Activated CD8-positive, alpha-beta T cell treated with anti-CD3 and anti-CD28 coated beads, Interleukin-2, amount 10 ng/mL, durations not matched to agents 7 days and 5 days (primary cell): ENCODE measurements at regions not wholly inside any gene's neighbourhood (a gene's known extent, or its start where the extent isn't known, plus 50 kb on each side); places are given as distances from the start of the nearest gene placed in this dataset.
"Not testable (repeated sequence)": the region's sequence is repeated elsewhere in the genome, so short reads cannot be mapped to it uniquely, and the experiment has no call there.

ENCODE experiments used
- ATAC-seq: fragments of 150-1000 bp; cut with Tn5 transposase; one replicate; pipeline ENCODE4 v1.10.0; 2021; ENCODE audit warnings: moderate library complexity
- CTCF ChIA-PET: fragments of 350-600 bp; sonication (Branson Sonifier 250); formaldehyde crosslinking; loops from one replicate; lab custom pipeline; 2021; ENCODE audit warnings: antibody characterized with exemption; lab: Charles Lee
- POLR2A ChIA-PET: fragments of 350-600 bp; sonication (Branson Sonifier 250); formaldehyde crosslinking; loops from one replicate; lab custom pipeline; 2021; ENCODE audit warnings: antibody characterized with exemption; lab: Charles Lee
- DNase-seq: peaks from one replicate; pipeline ENCODE4 v3.0.0-alpha.2; 2020
- H3K27ac Mint-ChIP-seq: one replicate; pipeline ENCODE4 v1.8.0; 2021; ENCODE audit warnings: mild to moderate bottlenecking, mixed read lengths
- H3K27me3 Mint-ChIP-seq: one replicate; pipeline ENCODE4 v1.8.0; 2021; ENCODE audit warnings: low read depth, mixed read lengths
- H3K36me3 Mint-ChIP-seq: one replicate; pipeline ENCODE4 v1.8.0; 2021; ENCODE audit warnings: low read depth, mixed read lengths
- H3K4me1 Mint-ChIP-seq: one replicate; pipeline ENCODE4 v1.8.0; 2021; ENCODE audit warnings: low read depth, mixed read lengths
- H3K4me3 Mint-ChIP-seq: one replicate; pipeline ENCODE4 v1.8.0; 2021; ENCODE audit warnings: mild to moderate bottlenecking, mixed read lengths
- H3K9me3 Mint-ChIP-seq: one replicate; pipeline ENCODE4 v1.8.0; 2022; ENCODE audit warnings: mixed read lengths; ENCODE audit not compliant: insufficient read depth

DNA sequence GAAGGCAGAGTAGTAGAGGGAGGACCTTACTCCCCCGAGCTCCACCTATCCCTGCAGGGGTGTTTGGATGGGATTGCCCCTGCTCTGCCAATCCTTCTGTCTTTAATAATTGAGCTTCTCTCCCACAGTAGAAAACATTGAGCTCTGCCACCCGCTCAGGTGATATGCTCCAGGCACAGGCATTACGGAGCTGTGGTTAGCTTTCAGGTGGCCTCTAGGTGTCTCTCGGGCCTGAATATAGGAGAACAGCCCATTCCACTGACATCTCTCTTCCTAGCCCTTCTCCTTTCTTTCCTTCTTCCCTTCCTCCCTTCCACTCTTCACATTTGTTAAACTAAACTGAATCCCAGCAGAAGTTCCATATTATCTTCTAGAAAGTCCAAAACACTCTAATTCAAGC lies 203.4 kb downstream of the SYK start:
- ChIA-PET CTCF (no interaction called here), POLR2A (no interaction called here)
- peaks cover 5% of the 10 kb centered on the region for H3K27me3 Mint-ChIP-seq
- H3K4me3 Mint-ChIP-seq, result no peak overlapping the region
- no peak overlapping the region for H3K27ac Mint-ChIP-seq
- H3K36me3 Mint-ChIP-seq, result no peaks in the 10 kb centered on the region
- DNase-seq, result no peak
- no peaks in the 10 kb centered on the region for H3K4me1 Mint-ChIP-seq
- H3K9me3 Mint-ChIP-seq, result no peaks in the 10 kb centered on the region
- no peak for ATAC-seq

GRCh38 chr9:91006046-91006445 lies 204.4 kb downstream of the SYK start:
- H3K36me3 Mint-ChIP-seq, result no peaks in the 10 kb centered on the region

DNA sequence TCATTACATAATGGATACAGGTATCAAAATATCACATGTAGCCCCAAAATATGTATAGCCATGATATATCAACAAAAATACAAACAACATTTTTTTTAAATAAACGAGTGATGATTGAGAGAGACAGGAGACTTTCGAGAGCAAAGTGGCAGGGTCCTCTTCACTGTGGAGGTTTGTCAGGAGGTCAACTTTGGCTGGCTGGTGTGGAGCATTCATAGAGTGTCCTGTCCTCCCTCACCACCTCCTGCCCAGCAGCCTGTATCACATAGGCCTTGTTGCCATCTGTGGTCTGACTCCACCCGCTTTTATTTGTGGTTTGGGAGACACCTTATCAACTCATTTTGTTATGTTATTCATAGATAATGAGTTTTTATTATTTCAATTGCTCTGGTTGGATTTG lies 206.9 kb downstream of the SYK start:
- ChIA-PET POLR2A (no interaction called here), CTCF (no interaction called here)
- DNase-seq (no peak), ATAC-seq (no peak)
- Mint-ChIP-seq H3K36me3 (no peaks in the 10 kb centered on the region), H3K4me1 (peaks cover 2% of the 10 kb centered on the region), H3K4me3 (no peak overlapping the region), H3K9me3 (peaks cover 8% of the 10 kb centered on the region), H3K27ac (no peak overlapping the region), H3K27me3 (peaks cover 5% of the 10 kb centered on the region)

More at GRCh38 chr9:91006046-91006445, 204.4 kb downstream of the SYK start:
- ATAC-seq, result no peak
- H3K9me3 Mint-ChIP-seq, result no peaks in the 10 kb centered on the region
- CTCF ChIA-PET, result no interaction called here
- H3K4me1 Mint-ChIP-seq, result no peaks in the 10 kb centered on the region
- H3K27me3 Mint-ChIP-seq, result peaks cover 5% of the 10 kb centered on the region
- no peak for DNase-seq
- no peak overlapping the region for H3K4me3 Mint-ChIP-seq
- H3K27ac Mint-ChIP-seq, result no peak overlapping the region
- POLR2A ChIA-PET, result no interaction called here

DNA sequence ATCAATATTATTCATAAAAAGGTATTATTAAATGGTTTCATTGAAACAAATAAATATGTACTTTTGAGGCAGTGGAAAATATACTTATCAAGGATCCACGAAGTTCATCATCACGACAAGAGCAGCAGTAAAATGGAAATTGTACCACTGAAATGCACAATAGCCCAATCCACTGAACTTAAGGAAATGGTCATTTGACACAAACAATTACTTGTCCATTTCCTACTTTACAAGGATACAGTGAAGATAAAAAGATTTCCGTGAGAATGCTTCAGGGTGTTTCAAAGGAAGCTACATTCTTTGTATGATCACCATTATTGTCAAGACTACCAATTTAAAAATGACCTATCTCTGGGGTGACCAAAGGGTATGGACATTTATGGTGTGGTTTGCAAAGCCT lies 210.3 kb downstream of the SYK start:
- Mint-ChIP-seq H3K9me3 (peaks cover 8% of the 10 kb centered on the region), H3K36me3 (peaks cover 2% of the 10 kb centered on the region), H3K27me3 (peaks cover 14% of the 10 kb centered on the region), H3K4me3 (no peak overlapping the region), H3K4me1 (peaks cover 2% of the 10 kb centered on the region), H3K27ac (no peak overlapping the region)
- no peak for ATAC-seq
- DNase-seq, result no peak
- CTCF ChIA-PET, result interaction anchor here (0.5 kb wide), 1 partner anchor 250 kb away, joined by 3 read pairs; no protein-coding TSS in a partner anchor
- POLR2A ChIA-PET, result no interaction called here

DNA sequence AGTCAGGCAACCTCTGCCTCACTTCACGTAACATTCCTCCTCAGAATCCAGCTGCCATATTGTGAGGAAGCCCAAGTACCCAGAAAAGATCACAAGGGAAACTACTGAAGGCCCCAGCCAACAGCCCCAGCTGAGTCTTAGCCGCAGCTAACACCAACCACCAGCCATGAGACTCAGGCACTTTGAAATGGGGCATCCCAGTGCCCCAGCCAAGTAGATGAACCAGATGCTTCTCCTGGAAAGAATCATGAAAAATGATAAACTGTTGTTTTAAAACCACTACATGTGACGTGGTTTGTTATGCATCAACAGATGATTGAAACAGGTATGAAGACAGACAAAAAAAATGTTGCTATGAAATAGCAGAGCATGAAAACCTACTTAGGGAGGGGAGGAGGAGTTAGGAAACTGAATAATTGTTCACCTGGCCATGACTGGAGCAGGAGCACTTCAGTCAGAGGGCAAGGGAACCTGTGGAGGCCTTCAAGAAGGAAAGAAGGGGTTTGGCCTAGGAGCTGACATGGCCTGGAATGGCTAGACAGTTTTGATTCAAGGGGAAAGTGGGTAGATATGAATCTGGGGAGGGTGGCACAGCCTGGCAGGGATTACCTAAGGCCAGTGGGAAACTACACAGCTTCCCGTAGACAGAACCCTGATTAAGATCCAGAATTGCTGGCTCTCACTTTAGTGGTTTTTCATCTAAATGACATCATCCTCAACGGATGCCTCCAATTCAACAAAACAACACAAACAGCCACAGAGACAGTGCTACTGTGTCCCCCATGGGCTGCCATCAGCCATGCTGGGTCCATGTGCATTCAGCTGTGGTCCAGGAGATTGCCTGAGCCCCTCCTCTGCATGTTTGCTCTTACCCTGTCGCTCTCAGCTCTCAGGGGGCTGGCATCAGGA lies 211.6 kb downstream of the SYK start:
- DNase-seq (no peak), ATAC-seq (no peak)
- Mint-ChIP-seq H3K4me3 (no peak overlapping the region), H3K4me1 (peaks cover 2% of the 10 kb centered on the region), H3K27ac (no peak overlapping the region), H3K9me3 (peaks cover 8% of the 10 kb centered on the region), H3K27me3 (peaks cover 9% of the 10 kb centered on the region), H3K36me3 (peaks cover 2% of the 10 kb centered on the region)
- POLR2A ChIA-PET, result no interaction called here
- CTCF ChIA-PET, result interaction anchor here (1.2 kb wide), 1 partner anchor 98 kb away, joined by 3 read pairs; no protein-coding TSS in a partner anchor

GRCh38 chr9:91017245-91017644 lies 215.6 kb downstream of the SYK start:
- Mint-ChIP-seq H3K4me3 (no peak overlapping the region), H3K36me3 (peaks cover 8% of the 10 kb centered on the region), H3K4me1 (peaks cover 4% of the 10 kb centered on the region), H3K9me3 (peaks cover 26% of the 10 kb centered on the region), H3K27ac (no peak overlapping the region), H3K27me3 (peaks cover 31% of the 10 kb centered on the region)
- DNase-seq (no peak), ATAC-seq (no peak)
- CTCF ChIA-PET, result no interaction called here
- POLR2A ChIA-PET, result no interaction called here

DNA sequence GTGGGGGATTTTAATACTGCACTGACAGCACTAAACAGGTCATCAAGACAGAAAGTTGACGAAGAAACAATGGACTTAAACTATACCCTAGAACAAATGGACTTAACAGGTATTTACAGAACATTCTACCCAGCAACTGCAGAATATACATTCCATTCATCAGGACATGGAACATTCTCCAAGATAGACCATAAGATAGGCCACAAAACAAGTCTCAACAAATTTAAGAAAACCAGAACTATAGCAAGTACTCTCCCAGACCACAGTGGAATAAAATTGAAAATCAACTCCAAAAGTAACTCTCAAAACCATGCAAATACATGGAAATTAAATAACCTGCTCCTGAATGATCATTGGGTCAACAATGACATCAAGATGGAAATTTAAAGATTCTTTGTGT lies 218.3 kb downstream of the SYK start:
- Mint-ChIP-seq H3K27me3 (peaks cover 40% of the 10 kb centered on the region), H3K9me3 (peaks cover 18% of the 10 kb centered on the region)
- ATAC-seq, CTCF ChIA-PET, H3K36me3 Mint-ChIP-seq, H3K4me1 Mint-ChIP-seq, POLR2A ChIA-PET, DNase-seq, H3K27ac Mint-ChIP-seq, H3K4me3 Mint-ChIP-seq: not testable (repeated sequence)

DNA sequence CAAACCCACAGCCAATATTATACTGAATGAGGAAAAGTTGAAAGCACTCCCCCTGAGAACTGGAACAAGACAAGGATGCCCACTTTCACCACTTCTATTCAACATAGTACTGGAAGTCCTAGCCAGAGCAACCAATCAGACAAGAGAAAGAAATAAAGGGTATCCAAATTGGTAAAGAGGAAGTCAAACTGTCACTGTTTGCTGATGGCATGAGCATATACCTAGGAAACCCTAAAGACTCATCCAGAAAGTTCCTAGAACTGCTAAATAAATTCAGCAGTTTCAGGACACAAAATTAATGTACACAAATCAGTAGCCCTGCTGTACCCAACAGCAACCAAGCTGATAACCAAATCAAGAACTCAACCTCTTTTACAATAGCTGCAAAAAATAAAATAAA lies 220.0 kb downstream of the SYK start:
- ATAC-seq, H3K36me3 Mint-ChIP-seq, CTCF ChIA-PET, H3K4me1 Mint-ChIP-seq, H3K4me3 Mint-ChIP-seq, H3K27ac Mint-ChIP-seq, POLR2A ChIA-PET, DNase-seq: not testable (repeated sequence)
- Mint-ChIP-seq H3K27me3 (peaks cover 40% of the 10 kb centered on the region), H3K9me3 (peaks cover 18% of the 10 kb centered on the region)

DNA sequence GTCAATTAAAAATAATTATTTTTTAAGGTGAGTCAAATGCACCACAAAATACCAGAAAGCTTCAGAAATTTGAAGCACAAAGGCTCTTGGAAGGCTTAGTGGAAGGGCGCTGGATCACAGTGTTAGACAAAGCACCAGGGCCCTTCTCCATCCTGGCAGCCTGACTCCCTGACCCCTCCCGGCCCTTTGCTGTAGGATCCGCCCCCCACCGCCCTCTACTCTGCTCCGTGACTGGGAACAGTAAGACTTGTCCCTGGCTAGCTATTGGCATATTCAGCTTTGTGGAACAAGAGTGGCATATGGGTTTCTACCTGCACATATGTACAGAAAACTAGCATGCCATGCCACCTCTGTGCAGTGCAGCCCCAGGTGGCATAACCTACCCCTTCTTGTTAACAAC lies 222.1 kb downstream of the SYK start:
- peaks cover 36% of the 10 kb centered on the region for H3K27me3 Mint-ChIP-seq
- peaks cover 10% of the 10 kb centered on the region for H3K36me3 Mint-ChIP-seq
- no peak overlapping the region for H3K27ac Mint-ChIP-seq
- DNase-seq (no peak), ATAC-seq (no peak)
- POLR2A ChIA-PET, result no interaction called here
- CTCF ChIA-PET, result interaction anchor here (0.9 to 1.1 kb wide), 2 partner anchors 10 to 403 kb away, joined by 3 read pairs; no protein-coding TSS in a partner anchor
- H3K4me3 Mint-ChIP-seq, result no peak overlapping the region
- peaks cover 2% of the 10 kb centered on the region for H3K4me1 Mint-ChIP-seq
- peaks cover 13% of the 10 kb centered on the region for H3K9me3 Mint-ChIP-seq

- peaks cover 34% of the 10 kb centered on the region for H3K27me3 Mint-ChIP-seq
- ChIA-PET POLR2A (no interaction called here), CTCF (interaction anchor here (0.9 to 1.4 kb wide), 2 partner anchors 9 to 11 kb away, joined by 3 read pairs; no protein-coding TSS in a partner anchor)
- DNase-seq (no peak), ATAC-seq (no peak)
- peaks cover 2% of the 10 kb centered on the region for H3K9me3 Mint-ChIP-seq
- peaks cover 9% of the 10 kb centered on the region for H3K36me3 Mint-ChIP-seq
- H3K4me1 Mint-ChIP-seq, result peaks cover 2% of the 10 kb centered on the region
- no peak overlapping the region for H3K27ac Mint-ChIP-seq
- no peak overlapping the region for H3K4me3 Mint-ChIP-seq
These were observed 223.2 kb downstream of the SYK start for GRCh38 chr9:91024841-91025240.

DNA sequence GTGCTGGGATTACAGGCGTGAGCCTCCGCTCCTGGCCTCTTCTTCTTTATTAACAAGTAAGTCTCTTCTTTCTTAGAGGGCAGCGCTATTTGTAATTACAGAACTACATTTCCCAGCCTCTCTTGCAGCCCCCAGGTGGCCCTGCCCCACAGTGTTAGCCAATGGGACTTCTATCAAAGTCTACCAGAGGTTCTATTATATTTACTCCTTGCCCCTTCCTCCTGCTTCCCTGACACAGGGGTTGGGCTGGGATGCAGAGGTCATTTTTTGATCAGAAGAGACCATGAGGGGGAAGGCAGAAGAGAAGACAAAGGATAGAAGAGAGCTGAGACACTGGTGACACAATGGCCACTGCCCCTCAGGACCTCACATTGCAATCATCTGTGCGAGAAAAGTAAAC lies 224.2 kb downstream of the SYK start:
- H3K27me3 Mint-ChIP-seq, result peaks cover 31% of the 10 kb centered on the region
- H3K27ac Mint-ChIP-seq, result no peak overlapping the region
- no peak overlapping the region for H3K4me3 Mint-ChIP-seq
- ATAC-seq, result no peak
- peaks cover 6% of the 10 kb centered on the region for H3K36me3 Mint-ChIP-seq
- peaks cover 2% of the 10 kb centered on the region for H3K4me1 Mint-ChIP-seq
- DNase-seq, result no peak
- ChIA-PET POLR2A (no interaction called here), CTCF (interaction anchor here (1.4 kb wide), 1 partner anchor 10 kb away, joined by 3 read pairs; no protein-coding TSS in a partner anchor)
- H3K9me3 Mint-ChIP-seq, result no peaks in the 10 kb centered on the region

DNA sequence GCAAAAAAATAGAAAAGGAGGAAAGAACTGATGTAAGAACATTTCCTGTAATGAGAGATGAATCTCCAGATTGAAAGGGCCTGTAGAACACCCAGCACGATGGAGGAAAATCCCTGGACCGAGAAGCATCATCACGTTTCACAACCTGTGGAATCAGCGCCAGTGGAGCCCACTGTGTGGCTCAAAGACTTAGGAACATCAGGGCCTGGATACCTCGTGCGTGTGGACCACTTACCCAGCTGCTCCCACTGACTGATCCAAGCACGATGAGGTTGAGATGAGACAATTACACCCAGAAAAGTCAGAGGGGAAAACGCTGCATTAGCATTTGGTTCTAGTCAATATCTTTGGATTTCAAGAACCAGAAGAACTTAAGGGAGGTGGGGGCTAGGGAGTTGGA lies 224.6 kb downstream of the SYK start:
- H3K9me3 Mint-ChIP-seq, result no peaks in the 10 kb centered on the region
- no peak overlapping the region for H3K4me3 Mint-ChIP-seq
- peaks cover 2% of the 10 kb centered on the region for H3K4me1 Mint-ChIP-seq
- peaks cover 29% of the 10 kb centered on the region for H3K27me3 Mint-ChIP-seq
- DNase-seq, result no peak
- ATAC-seq, result no peak
- H3K27ac Mint-ChIP-seq, result no peak overlapping the region
- POLR2A ChIA-PET, result no interaction called here
- peaks cover 4% of the 10 kb centered on the region for H3K36me3 Mint-ChIP-seq
- CTCF ChIA-PET, result no interaction called here
